K562 (cell line): ENCODE measurements at regions not wholly inside any gene's neighbourhood (a gene's known extent, or its start where the extent isn't known, plus 50 kb on each side); places are given as distances from the start of the nearest gene placed in this dataset.

Experiments
- ATAC-seq: fragments of 200-7000 bp; cut with Tn5 transposase; 3 replicates; pipeline ENCODE4 v1.9.1; 2020; ENCODE audit warnings: moderate library complexity
- BruUV-seq: library from RNA; stranded (reverse); fragments of 400-500 nt; replicated peaks from 2 replicates; lab custom pipeline; 2021; lab: Mats Ljungman, UMichigan
- CTCF ChIA-PET: fragments of 300-600 bp; formaldehyde crosslinking; extraction: SDS; loops from one replicate; lab custom pipeline; 2021; ENCODE audit warnings: low intra/inter-chr PET ratio; lab: Yijun Ruan, JAX
- POLR2A ChIA-PET: fragments of 300-600, 350-650 bp; sonication (Branson Sonifier 250); formaldehyde crosslinking; extraction: SDS; loops from one replicate; lab custom pipeline; 2021; ENCODE audit warnings: antibody characterized with exemption, inconsistent platforms; lab: Yijun Ruan, JAX
- DNase-seq, 4 experiments: peaks; one replicate each; pipeline versions ENCODE4 v3.0.0 to v3.0.0-alpha.2; 2011 to 2018; ENCODE audit warnings: low spot score in 3 of 4, mixed read lengths in 3 of 4; ENCODE audit errors: extremely low read depth in 1 of 4
- FAIRE-seq: peaks from 2 replicates; lab custom pipeline; 2011; peaks lifted over from hg19 to GRCh38; lab: Jason Lieb, UNC
- H2AFZ ChIP-seq: 2 replicates; pipeline ENCODE4 v1.6.0; 2011; ENCODE audit warnings: low read depth, low read length, control low read depth, inconsistent platforms
- H3K27ac ChIP-seq: fragments of 200-600 bp; 3 replicates; pipeline ENCODE4 v1.8.0; 2011; ENCODE audit warnings: low read depth, mild to moderate bottlenecking, control low read depth, inconsistent platforms, low read length, moderate library complexity, mixed read lengths; ENCODE audit errors: extremely low read depth
- H3K27me3 ChIP-seq, 2 experiments: fragments of 300-600 bp in 1 of 2; 2 replicates in 1 of 2; 3 replicates in 1 of 2; pipeline versions ENCODE4 v1.6.0 to v1.8.0; 2011; ENCODE audit warnings: inconsistent platforms in 2 of 2, low read length in 2 of 2, mild to moderate bottlenecking in 1 of 2, mixed read lengths in 1 of 2, moderate library complexity in 1 of 2; ENCODE audit not compliant: control insufficient read depth in 2 of 2, insufficient read depth in 2 of 2
- H3K36me3 ChIP-seq: fragments of 300-600 bp; 3 replicates; pipeline ENCODE4 v1.8.0; 2011; ENCODE audit warnings: mild to moderate bottlenecking, low read length, inconsistent platforms; ENCODE audit not compliant: control insufficient read depth, insufficient read depth
- H3K4me1 ChIP-seq, 2 experiments: fragments of 200-600 bp in 1 of 2; replicated peaks in 1 of 2; 2 replicates in 1 of 2; 3 replicates in 1 of 2; pipeline versions ENCODE4 v1.5.1 to v1.8.0; 2011; ENCODE audit warnings: inconsistent platforms in 2 of 2, low read length in 2 of 2, mild to moderate bottlenecking in 1 of 2, mixed read lengths in 1 of 2, moderate library complexity in 1 of 2; ENCODE audit not compliant: control insufficient read depth in 2 of 2, insufficient read depth in 2 of 2
- H3K4me2 ChIP-seq: 2 replicates; pipeline ENCODE4 v1.6.1; 2011; ENCODE audit warnings: low read length, control low read depth, inconsistent platforms, mixed read lengths; ENCODE audit not compliant: insufficient read depth
- H3K4me3 ChIP-seq: fragments of 200-600 bp; sonication (generic), shearing (Covaris generic); 2 replicates; pipeline ENCODE4 v1.5.1; 2016; ENCODE audit warnings: control low read depth, inconsistent platforms
- H3K79me2 ChIP-seq: fragments of 200-600 bp; 3 replicates; pipeline ENCODE4 v1.8.0; 2011; ENCODE audit warnings: low read length, inconsistent platforms; ENCODE audit not compliant: control insufficient read depth, insufficient read depth
- H3K9ac ChIP-seq, 2 experiments: 2 replicates each; pipeline versions ENCODE4 v1.6.0 to v1.6.1; 2011; ENCODE audit warnings: low read depth in 2 of 2, low read length in 2 of 2, control low read depth in 1 of 2, inconsistent platforms in 1 of 2, mild to moderate bottlenecking in 1 of 2, mixed read lengths in 1 of 2; ENCODE audit not compliant: insufficient read depth in 1 of 2
- H3K9me1 ChIP-seq: one replicate; pipeline ENCODE4 v1.6.0; 2011; ENCODE audit warnings: inconsistent platforms, mild to moderate bottlenecking, low read length, moderate library complexity; ENCODE audit not compliant: control insufficient read depth, insufficient read depth
- H3K9me3 ChIP-seq: replicated peaks from 2 replicates; pipeline ENCODE4 v1.5.1; 2011; ENCODE audit warnings: low read depth, low read length, inconsistent platforms; ENCODE audit not compliant: control insufficient read depth, insufficient read depth
- H4K20me1 ChIP-seq: replicated peaks from 2 replicates; pipeline ENCODE4 v1.6.1; 2011; ENCODE audit warnings: low read length, inconsistent platforms, mixed read lengths; ENCODE audit not compliant: control insufficient read depth, insufficient read depth
- CBX8 ChIP-seq: fragments of 200-600 bp; sonication (generic); IDR thresholded peaks from 2 replicates; pipeline ENCODE4 v1.6.1; 2012; ENCODE audit warnings: borderline replicate concordance, mixed run types, low read depth, mild to moderate bottlenecking, moderate library complexity, mixed read lengths, low read length, control low read depth, inconsistent platforms; ENCODE audit not compliant: poor library complexity, severe bottlenecking; ENCODE audit errors: extremely low read depth
- CHD4 ChIP-seq: fragments of 200-600 bp; sonication (generic); IDR thresholded peaks from 3 replicates; pipeline ENCODE4 v1.6.1; 2012; ENCODE audit warnings: low read depth, mild to moderate bottlenecking, mixed read lengths, low read length, inconsistent platforms; ENCODE audit not compliant: insufficient read depth, insufficient replicate concordance, poor library complexity, severe bottlenecking
- EP400 ChIP-seq: fragments of 450-650 bp; IDR thresholded peaks from 2 replicates; pipeline ENCODE4 v1.6.1; 2017; ENCODE audit warnings: antibody characterized with exemption, mild to moderate bottlenecking, moderate library complexity
- ETS2 ChIP-seq: IDR thresholded peaks from 2 replicates; pipeline ENCODE4 v1.6.1; 2016; ENCODE audit warnings: borderline replicate concordance, missing genetic modification characterization, mild to moderate bottlenecking, moderate library complexity, missing compliant biosample characterization; ENCODE audit not compliant: poor library complexity, severe bottlenecking
- HLTF ChIP-seq: fragments of 450-650 bp; IDR thresholded peaks from 2 replicates; pipeline ENCODE4 v1.6.1; 2016
- KDM1A ChIP-seq, 2 experiments: fragments of 450-650 bp; IDR thresholded peaks; 2 replicates each; pipeline ENCODE4 v1.6.1; 2016; ENCODE audit warnings: mild to moderate bottlenecking in 2 of 2
- KDM4B ChIP-seq, 2 experiments: fragments of 450-650 bp in 1 of 2; sonication (generic) in 1 of 2; IDR thresholded peaks; 2 replicates each; pipeline ENCODE4 v1.6.1; 2016 to 2017; ENCODE audit warnings: borderline replicate concordance in 2 of 2, antibody characterized with exemption in 1 of 2, low read depth in 1 of 2, mild to moderate bottlenecking in 1 of 2
- KLF10 ChIP-seq: fragments of 250-450 bp; sonication (Bioruptor Pico); IDR thresholded peaks from 2 replicates; pipeline ENCODE4 v1.6.1; 2021; ENCODE audit warnings: matching md5 sums
- MTA2 ChIP-seq: fragments of 450-650 bp; IDR thresholded peaks from 2 replicates; pipeline ENCODE4 v1.6.1; 2016; ENCODE audit warnings: low read depth
- NCOA2 ChIP-seq, 2 experiments: fragments of 450-650 bp; IDR thresholded peaks; 2 replicates each; pipeline ENCODE4 v1.6.1; 2018; ENCODE audit warnings: mild to moderate bottlenecking in 2 of 2, moderate library complexity in 1 of 2; ENCODE audit not compliant: partially characterized antibody in 2 of 2
- TBL1XR1 ChIP-seq, 2 experiments: IDR thresholded peaks; 2 replicates each; pipeline ENCODE4 v1.6.1; 2012; ENCODE audit warnings: improper control_type of control experiment in 2 of 2, low read length in 2 of 2, mild to moderate bottlenecking in 1 of 2
- TCF3 ChIP-seq: sonication (generic); formaldehyde crosslinking; IDR thresholded peaks from 2 replicates; pipeline ENCODE4 v1.4.0; 2020; ENCODE audit warnings: mild to moderate bottlenecking, missing genetic modification reagents
- WGBS: fragments of 100-300 bp; shearing (Covaris generic); methylation state at CpG from one replicate; pipeline ENCODE4 v1.1.6; 2016; ENCODE audit warnings: low coverage, mixed read lengths; ENCODE audit not compliant: insufficient coverage; ENCODE audit errors: missing lambda C conversion rate; 5-methylcytosine and 5-hydroxymethylcytosine counted together
- in situ Hi-C: fragments of 300-500 bp; cut with MboI; formaldehyde crosslinking; loops from 4 replicates; pipeline ENCODE4 v1.15.0; 2018; ENCODE audit warnings: inconsistent platforms, mixed read lengths
- intact Hi-C: fragments of 100-400 bp; cut with micrococcal nuclease; formaldehyde crosslinking; loops from 2 replicates; pipeline ENCODE4 v1.14.2; 2022

DNA sequence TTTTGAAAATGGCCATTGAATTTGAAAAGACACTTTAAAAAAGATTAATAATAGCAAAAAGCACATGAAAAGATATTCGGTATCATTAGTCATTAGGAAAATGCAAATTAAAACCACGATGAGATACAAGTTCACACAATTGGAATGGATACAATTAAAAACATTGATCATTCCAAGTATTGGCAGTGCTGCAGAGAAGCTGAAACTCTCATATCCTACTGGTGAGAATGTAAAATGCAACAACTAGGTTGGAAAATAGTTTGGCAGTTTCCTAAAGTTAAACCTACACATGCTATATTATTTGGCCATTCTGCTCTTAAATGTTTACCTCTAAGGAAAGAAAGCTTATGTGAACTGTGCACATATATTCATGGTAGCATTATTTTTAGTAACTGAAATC lies 838.7 kb upstream of the PRMT6 start:
- POLR2A ChIA-PET, result interaction anchor here (0.6 kb wide), 1 partner anchor 438 kb away, joined by 3 read pairs; no protein-coding TSS in a partner anchor
- Histone ChIP-seq H3K27me3 (no peaks in the 10 kb centered on the region), H3K9me1 (no peaks in the 10 kb centered on the region), H3K9me3 (no peaks in the 10 kb centered on the region; the same call in 1 of the 2 replicates), H3K79me2 (no peaks in the 10 kb centered on the region), H3K4me3 (no peak overlapping the region), H3K4me2 (no peak overlapping the region), H3K9ac (no peak overlapping the region), H3K27ac (no peak overlapping the region), H3K36me3 (no peaks in the 10 kb centered on the region), H4K20me1 (no peaks in the 10 kb centered on the region), H2AFZ (no peak overlapping the region), H3K4me1 (no peaks in the 10 kb centered on the region)
- ATAC-seq (no peak), DNase-seq (no peak), FAIRE-seq (no peak)
- CTCF ChIA-PET, result no interaction called here
- in situ Hi-C loops (no loop called here), intact Hi-C loops (no loop called here)
- whole genome bisulfite sequencing, result 4% methylated on average over 2 of the region's 2 CpGs
- BruUV-seq, result no TSS peak
- no peak for TF ChIP-seq MTA2
- TF ChIP-seq KDM1A (IDR thresholded peaks at IDR 0.05), result no peak
- TF ChIP-seq CBX8, result no peak

DNA sequence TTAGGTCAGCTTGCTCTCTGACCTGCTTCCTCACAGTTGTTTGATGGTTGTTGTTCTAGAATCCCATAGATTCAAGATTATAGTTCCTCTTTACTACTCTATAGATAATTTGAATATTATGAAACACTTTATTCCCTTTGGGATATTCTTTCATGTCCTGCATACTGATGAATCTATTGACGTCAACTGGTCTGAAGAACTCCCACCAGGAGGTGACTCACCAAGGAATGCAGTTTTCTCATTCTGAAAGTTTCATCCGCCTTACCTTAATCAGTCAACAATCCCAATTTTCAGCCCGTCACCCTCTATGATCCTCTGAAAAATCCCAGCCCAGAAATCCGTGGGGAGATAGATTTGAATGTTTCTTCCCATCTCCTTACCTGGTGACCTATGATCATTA lies 834.1 kb upstream of the PRMT6 start:
- ATAC-seq, result no peak
- H3K27ac ChIP-seq, result no peak overlapping the region
- TF ChIP-seq EP400 (no peak), CHD4 (no peak), TBL1XR1 (IDR thresholded peaks at IDR 0.05; ENCODE audit: low read length in 2 of 2) (no peak), KLF10 (CRISPR knock-in tag) (no peak), ETS2 (no peak), NCOA2 (IDR thresholded peaks at IDR 0.05; ENCODE audit: partially characterized antibody in 2 of 2) (no peak), KDM4B (IDR thresholded peaks at IDR 0.05; ENCODE audit: borderline replicate concordance in 2 of 2, low read depth in 1 of 2) (no peak), HLTF (no peak), TCF3 (CRISPR knock-in tag) (no peak)

More for the DNA sequence above, 834.1 kb upstream of the PRMT6 start:
- Histone ChIP-seq H3K4me1 (no peaks in the 10 kb centered on the region), H4K20me1 (no peaks in the 10 kb centered on the region), H3K9me1 (no peaks in the 10 kb centered on the region), H3K79me2 (no peaks in the 10 kb centered on the region), H2AFZ (no peak overlapping the region), H3K9ac (no peak overlapping the region), H3K36me3 (no peaks in the 10 kb centered on the region), H3K9me3 (no peaks in the 10 kb centered on the region), H3K4me2 (no peak overlapping the region), H3K4me3 (no peak overlapping the region), H3K27me3 (no peaks in the 10 kb centered on the region)
- in situ Hi-C loops (no loop called here), intact Hi-C loops (no loop called here)
- FAIRE-seq, result no peak
- DNase-seq, result no peak
- BruUV-seq, result no TSS peak
- WGBS, result 2% methylated on average over 4 of the region's 4 CpGs
- POLR2A ChIA-PET, result no interaction called here
- CTCF ChIA-PET, result no interaction called here
